ENCODE measurements at regions not wholly inside any gene's neighbourhood (a gene's known extent, or its start where the extent isn't known, plus 50 kb on each side); places are given as distances from the start of the nearest gene placed in this dataset.

- ChIA-PET CTCF (interaction anchor here (0.6 to 1.3 kb wide), 8 partner anchors 10 to 1749 kb away, joined by 3 to 7 read pairs (median 4); no protein-coding TSS in a partner anchor), POLR2A (no interaction called here)
- TF ChIP-seq BHLHE40 (IDR thresholded peaks at IDR 0.05; ENCODE audit: borderline replicate concordance) (no peak), PKNOX1 (IDR thresholded peaks at IDR 0.05) (no peak), ELF4 (IDR thresholded peaks at IDR 0.05) (no peak), HDGF (IDR thresholded peaks at IDR 0.05; ENCODE audit: borderline replicate concordance) (no peak), CTBP1 (IDR thresholded peaks at IDR 0.05; ENCODE audit: borderline replicate concordance) (no peak), TARDBP (IDR thresholded peaks at IDR 0.05) (no peak), NFRKB (IDR thresholded peaks at IDR 0.05) (no peak), SUZ12 (IDR thresholded peaks at IDR 0.05) (no peak), SP1 (IDR thresholded peaks at IDR 0.05) (no peak), ZNF384 (IDR thresholded peaks at IDR 0.05) (no peak)
- DNase-seq (ENCODE audit: extremely low spot score) = peak; percentile 46
Observed at GRCh38 chr5:108681079-108681921, 66.4 kb upstream of the FER start.

GRCh38 chr5:108678091-108678490, 69.6 kb upstream of the FER start:
- DNase-seq (ENCODE audit: extremely low spot score) = no peak
- POLR2A ChIA-PET = interaction anchor here (1.3 kb wide), 1 partner anchor 50 kb away, joined by 5 read pairs; no protein-coding TSS in a partner anchor
- TF ChIP-seq ZNF384 (IDR thresholded peaks at IDR 0.05) (no peak), SUZ12 (IDR thresholded peaks at IDR 0.05) (no peak), FOXA1 (IDR thresholded peaks at IDR 0.05) (no peak), CTBP1 (IDR thresholded peaks at IDR 0.05; ENCODE audit: borderline replicate concordance) (no peak), ELF4 (IDR thresholded peaks at IDR 0.05) (no peak), L3MBTL2 (conservative IDR thresholded peaks at IDR 0.05) (no peak), FOXK2 (IDR thresholded peaks at IDR 0.05) (no peak), PKNOX1 (IDR thresholded peaks at IDR 0.05) (no peak), NFRKB (IDR thresholded peaks at IDR 0.05) (no peak), FOXM1 (IDR thresholded peaks at IDR 0.05; ENCODE audit: borderline replicate concordance) (no peak), BHLHE40 (IDR thresholded peaks at IDR 0.05; ENCODE audit: borderline replicate concordance) (no peak), HDGF (IDR thresholded peaks at IDR 0.05; ENCODE audit: borderline replicate concordance) (no peak)
- CTCF ChIA-PET = interaction anchor here (0.6 kb wide), 1 partner anchor 796 kb away, joined by 6 read pairs; no protein-coding TSS in a partner anchor

GRCh38 chr5:108675736-108676135, 72.0 kb upstream of the FER start:
- DNase-seq (ENCODE audit: extremely low spot score) = no peak
- no peak for TF ChIP-seq FOXM1 (IDR thresholded peaks at IDR 0.05; ENCODE audit: borderline replicate concordance)
- no peak for TF ChIP-seq TARDBP (IDR thresholded peaks at IDR 0.05)
- no peak for TF ChIP-seq HDGF (IDR thresholded peaks at IDR 0.05; ENCODE audit: borderline replicate concordance)
- TF ChIP-seq BHLHE40 (IDR thresholded peaks at IDR 0.05; ENCODE audit: borderline replicate concordance) = no peak
- no peak for TF ChIP-seq CTBP1 (IDR thresholded peaks at IDR 0.05; ENCODE audit: borderline replicate concordance)
- no peak for TF ChIP-seq NFRKB (IDR thresholded peaks at IDR 0.05)
- TF ChIP-seq ELF4 (IDR thresholded peaks at IDR 0.05) = no peak
- TF ChIP-seq LEF1 (IDR thresholded peaks at IDR 0.05; ENCODE audit: borderline replicate concordance) = no peak
- no peak for TF ChIP-seq ARNT (IDR thresholded peaks at IDR 0.05)
- ChIA-PET POLR2A (no interaction called here), CTCF (interaction anchor here (0.5 kb wide), 1 partner anchor 765 kb away, joined by 4 read pairs; no protein-coding TSS in a partner anchor)

- CTCF ChIA-PET = interaction anchor here (0.6 kb wide), 1 partner anchor 1675 kb away, joined by 6 read pairs; no protein-coding TSS in a partner anchor
Observed at GRCh38 chr5:108672639-108673038, 75.1 kb upstream of the FER start.

More at GRCh38 chr5:108672639-108673038, 75.1 kb upstream of the FER start:
- no peak for TF ChIP-seq BHLHE40 (IDR thresholded peaks at IDR 0.05; ENCODE audit: borderline replicate concordance)
- TF ChIP-seq SP1 (IDR thresholded peaks at IDR 0.05) = no peak
- TF ChIP-seq ZNF384 (IDR thresholded peaks at IDR 0.05) = no peak
- no peak for TF ChIP-seq LEF1 (IDR thresholded peaks at IDR 0.05; ENCODE audit: borderline replicate concordance)
- no peak for TF ChIP-seq NFRKB (IDR thresholded peaks at IDR 0.05)
- no peak for TF ChIP-seq PKNOX1 (IDR thresholded peaks at IDR 0.05)
- TF ChIP-seq FOXM1 (IDR thresholded peaks at IDR 0.05; ENCODE audit: borderline replicate concordance) = no peak
- TF ChIP-seq FOXK2 (IDR thresholded peaks at IDR 0.05) = no peak
- TF ChIP-seq SUZ12 (IDR thresholded peaks at IDR 0.05) = no peak
- TF ChIP-seq HDGF (IDR thresholded peaks at IDR 0.05; ENCODE audit: borderline replicate concordance) = no peak
- TF ChIP-seq ARNT (IDR thresholded peaks at IDR 0.05) = no peak
- no peak for TF ChIP-seq CTBP1 (IDR thresholded peaks at IDR 0.05; ENCODE audit: borderline replicate concordance)
- no peak for TF ChIP-seq TARDBP (IDR thresholded peaks at IDR 0.05)
- no peak for TF ChIP-seq L3MBTL2 (conservative IDR thresholded peaks at IDR 0.05)
- TF ChIP-seq ELF4 (IDR thresholded peaks at IDR 0.05) = no peak
- DNase-seq (ENCODE audit: extremely low spot score) = no peak
- POLR2A ChIA-PET = interaction anchor here (1.6 kb wide), 1 partner anchor 55 kb away, joined by 5 read pairs; no protein-coding TSS in a partner anchor

All from HEK293T (cell line).